ENCODE measurements at regions not wholly inside any gene's neighbourhood (a gene's known extent, or its start where the extent isn't known, plus 50 kb on each side); places are given as distances from the start of the nearest gene placed in this dataset.

DNA sequence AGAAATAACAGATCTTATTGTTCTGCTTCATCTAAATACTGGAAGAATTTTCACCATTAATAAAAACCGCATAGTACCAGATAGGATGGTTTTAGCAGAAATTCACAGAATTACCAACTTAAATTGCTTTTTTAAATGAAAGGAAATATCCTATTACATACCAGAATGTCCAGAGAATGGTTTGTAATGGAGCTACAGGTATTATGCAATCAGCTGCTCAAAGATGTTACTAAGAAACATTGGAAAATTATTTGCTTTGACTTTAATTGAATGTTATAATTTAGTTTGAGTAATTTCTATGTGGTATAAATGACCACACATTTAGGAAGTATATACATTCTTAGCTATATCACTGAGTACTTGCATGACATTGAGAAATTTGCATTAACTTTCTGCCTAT is 338.3 kb downstream of the ETV1 start:
- TF ChIP-seq PPARA (CRISPR knock-in tag; IDR thresholded peaks at IDR 0.05; ENCODE audit: borderline replicate concordance) = no peak
- no peak for TF ChIP-seq RARB (CRISPR knock-in tag; IDR thresholded peaks at IDR 0.05)
- ATAC-seq = no peak

DNA sequence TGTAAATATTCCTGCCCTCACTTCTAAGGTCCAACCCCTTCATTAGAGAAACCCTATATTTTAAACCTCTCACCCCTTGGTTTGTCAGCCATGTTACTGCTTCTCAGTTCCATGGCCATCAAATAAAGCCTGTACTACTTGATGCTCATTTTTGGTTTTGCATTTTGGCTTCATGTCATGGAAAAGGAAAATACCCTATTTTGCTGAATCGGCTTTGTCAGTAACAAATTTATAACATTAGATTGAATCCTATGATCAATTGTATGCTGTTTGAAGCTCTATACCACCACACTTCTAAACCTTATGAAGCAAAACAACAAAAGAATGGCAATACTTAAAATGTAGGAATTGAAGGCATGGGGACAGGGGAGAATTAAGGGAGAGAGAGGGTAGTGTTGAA is 333.1 kb downstream of the ETV1 start:
- no peak for TF ChIP-seq ZFP30 (CRISPR knock-in tag; IDR thresholded peaks at IDR 0.05)
- ATAC-seq = no peak

DNA sequence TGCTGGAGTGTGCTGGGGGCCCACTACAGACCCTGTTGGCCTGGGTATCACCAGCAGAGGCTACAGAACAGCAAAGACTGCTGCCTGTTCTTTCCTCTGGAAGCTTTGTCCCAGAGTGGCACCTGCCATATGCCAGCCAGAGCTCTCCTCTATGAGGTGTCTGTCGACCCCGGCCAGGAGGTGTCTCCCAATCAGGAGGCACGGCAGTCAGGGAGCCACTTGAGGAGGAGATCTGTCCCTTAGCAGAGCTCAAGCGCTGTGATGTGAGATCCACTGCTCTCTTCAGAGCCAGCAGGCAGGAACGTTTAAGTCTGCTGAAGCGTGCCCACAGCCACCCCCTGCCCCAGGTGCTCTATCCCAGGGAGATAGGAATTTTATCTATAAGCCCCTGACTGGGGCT is 316.2 kb downstream of the ETV1 start:
- no peak for TF ChIP-seq ZNF70 (CRISPR knock-in tag; IDR thresholded peaks at IDR 0.05)
- no peak for TF ChIP-seq PPARA (CRISPR knock-in tag; IDR thresholded peaks at IDR 0.05; ENCODE audit: borderline replicate concordance)
- TF ChIP-seq ZNF8 (CRISPR knock-in tag; IDR thresholded peaks at IDR 0.05) = no peak
- TF ChIP-seq, protein P1, sequence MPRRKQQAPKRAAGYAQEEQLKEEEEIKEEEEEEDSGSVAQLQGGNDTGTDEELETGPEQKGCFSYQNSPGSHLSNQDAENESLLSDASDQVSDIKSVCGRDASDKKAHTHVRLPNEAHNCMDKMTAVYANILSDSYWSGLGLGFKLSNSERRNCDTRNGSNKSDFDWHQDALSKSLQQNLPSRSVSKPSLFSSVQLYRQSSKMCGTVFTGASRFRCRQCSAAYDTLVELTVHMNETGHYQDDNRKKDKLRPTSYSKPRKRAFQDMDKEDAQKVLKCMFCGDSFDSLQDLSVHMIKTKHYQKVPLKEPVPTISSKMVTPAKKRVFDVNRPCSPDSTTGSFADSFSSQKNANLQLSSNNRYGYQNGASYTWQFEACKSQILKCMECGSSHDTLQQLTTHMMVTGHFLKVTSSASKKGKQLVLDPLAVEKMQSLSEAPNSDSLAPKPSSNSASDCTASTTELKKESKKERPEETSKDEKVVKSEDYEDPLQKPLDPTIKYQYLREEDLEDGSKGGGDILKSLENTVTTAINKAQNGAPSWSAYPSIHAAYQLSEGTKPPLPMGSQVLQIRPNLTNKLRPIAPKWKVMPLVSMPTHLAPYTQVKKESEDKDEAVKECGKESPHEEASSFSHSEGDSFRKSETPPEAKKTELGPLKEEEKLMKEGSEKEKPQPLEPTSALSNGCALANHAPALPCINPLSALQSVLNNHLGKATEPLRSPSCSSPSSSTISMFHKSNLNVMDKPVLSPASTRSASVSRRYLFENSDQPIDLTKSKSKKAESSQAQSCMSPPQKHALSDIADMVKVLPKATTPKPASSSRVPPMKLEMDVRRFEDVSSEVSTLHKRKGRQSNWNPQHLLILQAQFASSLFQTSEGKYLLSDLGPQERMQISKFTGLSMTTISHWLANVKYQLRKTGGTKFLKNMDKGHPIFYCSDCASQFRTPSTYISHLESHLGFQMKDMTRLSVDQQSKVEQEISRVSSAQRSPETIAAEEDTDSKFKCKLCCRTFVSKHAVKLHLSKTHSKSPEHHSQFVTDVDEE (CRISPR knock-in tag; IDR thresholded peaks at IDR 0.05) = no peak
- TF ChIP-seq ISL1 (CRISPR knock-in tag; IDR thresholded peaks at IDR 0.05) = no peak
- no peak for TF ChIP-seq OSR1 (CRISPR knock-in tag; IDR thresholded peaks at IDR 0.05)
- no peak for TF ChIP-seq BACH2 (CRISPR knock-in tag; IDR thresholded peaks at IDR 0.05; ENCODE audit: borderline replicate concordance)
- no peak for TF ChIP-seq ZC3H10 (CRISPR knock-in tag; IDR thresholded peaks at IDR 0.05)
- TF ChIP-seq ZFP3 (CRISPR knock-in tag; IDR thresholded peaks at IDR 0.05) = no peak
- TF ChIP-seq, protein P2, sequence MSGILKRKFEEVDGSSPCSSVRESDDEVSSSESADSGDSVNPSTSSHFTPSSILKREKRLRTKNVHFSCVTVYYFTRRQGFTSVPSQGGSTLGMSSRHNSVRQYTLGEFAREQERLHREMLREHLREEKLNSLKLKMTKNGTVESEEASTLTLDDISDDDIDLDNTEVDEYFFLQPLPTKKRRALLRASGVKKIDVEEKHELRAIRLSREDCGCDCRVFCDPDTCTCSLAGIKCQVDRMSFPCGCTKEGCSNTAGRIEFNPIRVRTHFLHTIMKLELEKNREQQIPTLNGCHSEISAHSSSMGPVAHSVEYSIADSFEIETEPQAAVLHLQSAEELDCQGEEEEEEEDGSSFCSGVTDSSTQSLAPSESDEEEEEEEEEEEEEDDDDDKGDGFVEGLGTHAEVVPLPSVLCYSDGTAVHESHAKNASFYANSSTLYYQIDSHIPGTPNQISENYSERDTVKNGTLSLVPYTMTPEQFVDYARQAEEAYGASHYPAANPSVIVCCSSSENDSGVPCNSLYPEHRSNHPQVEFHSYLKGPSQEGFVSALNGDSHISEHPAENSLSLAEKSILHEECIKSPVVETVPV (CRISPR knock-in tag; IDR thresholded peaks at IDR 0.05) = no peak
- TF ChIP-seq TCF4 (CRISPR knock-in tag; IDR thresholded peaks at IDR 0.05; ENCODE audit: borderline replicate concordance) = no peak
- no peak for TF ChIP-seq CREB5 (CRISPR knock-in tag; IDR thresholded peaks at IDR 0.05; ENCODE audit: low read depth)
- ATAC-seq = no peak

- TF ChIP-seq BACH2 (CRISPR knock-in tag; IDR thresholded peaks at IDR 0.05; ENCODE audit: borderline replicate concordance) (no peak), GLIS3 (CRISPR knock-in tag; IDR thresholded peaks at IDR 0.05) (no peak), ZNF8 (CRISPR knock-in tag; IDR thresholded peaks at IDR 0.05) (no peak), OSR1 (CRISPR knock-in tag; IDR thresholded peaks at IDR 0.05) (no peak), ZC3H10 (CRISPR knock-in tag; IDR thresholded peaks at IDR 0.05) (no peak), ESRRG (CRISPR knock-in tag; IDR thresholded peaks at IDR 0.05) (no peak)
- TF ChIP-seq, protein P2 (CRISPR knock-in tag; IDR thresholded peaks at IDR 0.05) = no peak
- TF ChIP-seq, protein P1 (CRISPR knock-in tag; IDR thresholded peaks at IDR 0.05) = no peak
- TF ChIP-seq, protein P3, sequence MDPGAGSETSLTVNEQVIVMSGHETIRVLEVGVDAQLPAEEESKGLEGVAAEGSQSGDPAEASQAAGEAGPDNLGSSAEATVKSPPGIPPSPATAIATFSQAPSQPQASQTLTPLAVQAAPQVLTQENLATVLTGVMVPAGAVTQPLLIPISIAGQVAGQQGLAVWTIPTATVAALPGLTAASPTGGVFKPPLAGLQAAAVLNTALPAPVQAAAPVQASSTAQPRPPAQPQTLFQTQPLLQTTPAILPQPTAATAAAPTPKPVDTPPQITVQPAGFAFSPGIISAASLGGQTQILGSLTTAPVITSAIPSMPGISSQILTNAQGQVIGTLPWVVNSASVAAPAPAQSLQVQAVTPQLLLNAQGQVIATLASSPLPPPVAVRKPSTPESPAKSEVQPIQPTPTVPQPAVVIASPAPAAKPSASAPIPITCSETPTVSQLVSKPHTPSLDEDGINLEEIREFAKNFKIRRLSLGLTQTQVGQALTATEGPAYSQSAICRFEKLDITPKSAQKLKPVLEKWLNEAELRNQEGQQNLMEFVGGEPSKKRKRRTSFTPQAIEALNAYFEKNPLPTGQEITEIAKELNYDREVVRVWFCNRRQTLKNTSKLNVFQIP (CRISPR knock-in tag; IDR thresholded peaks at IDR 0.05; ENCODE audit: borderline replicate concordance, low read depth) = no peak
- no peak for ATAC-seq
These were observed 306.8 kb downstream of the ETV1 start for GRCh38 chr7:13682626-13683025.

Measured in SK-N-SH treated with all-trans-retinoic acid at 6 μM for 48 hours (cell line).